CD14-positive monocyte (primary cell): ENCODE measurements at regions not wholly inside any gene's neighbourhood (a gene's known extent, or its start where the extent isn't known, plus 50 kb on each side); places are given as distances from the start of the nearest gene placed in this dataset.

ENCODE experiments used
- DNase-seq, 3 donors: peaks; one replicate each; pipeline ENCODE4 v3.0.0-alpha.2; 2011 to 2022
- H2AFZ ChIP-seq: 2 replicates; pipeline ENCODE4 v1.6.0; 2012; ENCODE audit warnings: mild to moderate bottlenecking, low read depth, low read length, inconsistent platforms; ENCODE audit not compliant: insufficient read depth, poor library complexity, severe bottlenecking
- H3K27ac ChIP-seq, 2 donors: 1 replicate in 1 of 2; 2 replicates in 1 of 2; pipeline ENCODE4 v1.5.1; 2012 to 2013; ENCODE audit warnings: low read length in 2 of 2, control low read depth in 1 of 2, inconsistent platforms in 1 of 2, low read depth in 1 of 2, mild to moderate bottlenecking in 1 of 2
- H3K27me3 ChIP-seq, 2 donors: one replicate each; pipeline versions ENCODE4 v1.6.0 to v1.6.1; 2011 to 2013; ENCODE audit warnings: low read length in 2 of 2; ENCODE audit not compliant: control insufficient read depth in 2 of 2, insufficient read depth in 2 of 2
- H3K36me3 ChIP-seq, 2 donors: replicated peaks in 1 of 2; 1 replicate in 1 of 2; 2 replicates in 1 of 2; pipeline versions ENCODE4 v1.5.1 to v1.6.1; 2012 to 2013; ENCODE audit warnings: low read length in 2 of 2, control low read depth in 1 of 2, inconsistent platforms in 1 of 2, mild to moderate bottlenecking in 1 of 2; ENCODE audit not compliant: insufficient read depth in 2 of 2, control insufficient read depth in 1 of 2
- H3K4me1 ChIP-seq, 2 donors: 1 replicate in 1 of 2; 2 replicates in 1 of 2; pipeline versions ENCODE4 v1.5.1 to v1.6.1; 2012 to 2013; ENCODE audit warnings: low read length in 2 of 2, control low read depth in 1 of 2, inconsistent platforms in 1 of 2, mild to moderate bottlenecking in 1 of 2, moderate library complexity in 1 of 2; ENCODE audit not compliant: insufficient read depth in 2 of 2, control insufficient read depth in 1 of 2
- H3K4me2 ChIP-seq: replicated peaks from 2 replicates; pipeline ENCODE3; 2012; ENCODE audit warnings: low read length, moderate library complexity, mild to moderate bottlenecking; ENCODE audit not compliant: poor library complexity, severe bottlenecking; ENCODE audit errors: extremely low read depth
- H3K4me3 ChIP-seq, 3 experiments: fragments of 200-600 bp in 1 of 3; sonication (generic) in 1 of 3; replicated peaks in 1 of 3; 1 replicate in 2 of 3; 2 replicates in 1 of 3; pipeline ENCODE4 v1.5.1; 2011 to 2013; ENCODE audit warnings: low read length in 3 of 3, mild to moderate bottlenecking in 3 of 3, control low read depth in 2 of 3, low read depth in 2 of 3, inconsistent platforms in 1 of 3, moderate library complexity in 1 of 3
- H3K79me2 ChIP-seq: 2 replicates; pipeline ENCODE4 v1.6.0; 2012; ENCODE audit warnings: mild to moderate bottlenecking, control low read depth, inconsistent platforms, low read length, moderate library complexity; ENCODE audit not compliant: insufficient read depth
- H3K9ac ChIP-seq: 2 replicates; pipeline ENCODE4 v1.6.0; 2017; ENCODE audit warnings: low read length, mild to moderate bottlenecking; ENCODE audit not compliant: insufficient read depth, poor library complexity, severe bottlenecking
- H3K9me3 ChIP-seq, 2 donors: replicated peaks in 1 of 2; 1 replicate in 1 of 2; 2 replicates in 1 of 2; pipeline versions ENCODE4 v1.5.1 to v1.6.1; 2012 to 2013; ENCODE audit warnings: low read length in 2 of 2, control low read depth in 1 of 2; ENCODE audit not compliant: control insufficient read depth in 1 of 2, insufficient read depth in 1 of 2
- H4K20me1 ChIP-seq: 2 replicates; pipeline ENCODE4 v1.6.0; 2012; ENCODE audit warnings: mild to moderate bottlenecking, low read length, control low read depth, moderate library complexity; ENCODE audit not compliant: insufficient read depth
- H3K27ac Mint-ChIP-seq, 7 donors: one replicate each; pipeline ENCODE4 v1.8.0; 2020; ENCODE audit warnings: mild to moderate bottlenecking in 7 of 7, mixed read lengths in 7 of 7, moderate library complexity in 6 of 7, inconsistent platforms in 2 of 7
- H3K27me3 Mint-ChIP-seq, 3 donors: one replicate each; pipeline ENCODE4 v1.8.0; 2021 to 2022; ENCODE audit warnings: low read depth in 3 of 3, mild to moderate bottlenecking in 3 of 3, mixed read lengths in 3 of 3, moderate library complexity in 3 of 3, inconsistent platforms in 1 of 3
- H3K36me3 Mint-ChIP-seq, 2 donors: one replicate each; pipeline ENCODE4 v1.8.0; 2020; ENCODE audit warnings: mixed read lengths in 2 of 2, inconsistent platforms in 1 of 2, mild to moderate bottlenecking in 1 of 2
- H3K4me1 Mint-ChIP-seq: one replicate; pipeline ENCODE4 v1.8.0; 2020; ENCODE audit warnings: mild to moderate bottlenecking, mixed read lengths
- H3K4me3 Mint-ChIP-seq, 2 donors: one replicate each; pipeline ENCODE4 v1.8.0; 2020; ENCODE audit warnings: mild to moderate bottlenecking in 2 of 2, mixed read lengths in 2 of 2, moderate library complexity in 1 of 2
- H3K9me3 Mint-ChIP-seq, 7 donors: one replicate each; pipeline ENCODE4 v1.8.0; 2020 to 2022; ENCODE audit warnings: mixed read lengths in 7 of 7, mild to moderate bottlenecking in 6 of 7, moderate library complexity in 6 of 7, inconsistent platforms in 2 of 7
- WGBS: methylation state at CpG from one replicate; pipeline ENCODE4 v1.1.5; 2013; ENCODE audit warnings: missing lambda C conversion rate; ENCODE audit not compliant: insufficient coverage; 5-methylcytosine and 5-hydroxymethylcytosine counted together
- intact Hi-C, 2 donors: fragments of 100-400 bp; cut with micrococcal nuclease; formaldehyde crosslinking; loops; one replicate each; pipeline versions ENCODE4 v1.15.0 to v1.15.1; 2023
- TF ChIP-seq, protein P1 (sequence below): fragments of 200-600 bp; IDR thresholded peaks from one replicate; pipeline ENCODE4 v1.8.0; 2022; ENCODE audit warnings: antibody characterized with exemption, mild to moderate bottlenecking

DNA sequence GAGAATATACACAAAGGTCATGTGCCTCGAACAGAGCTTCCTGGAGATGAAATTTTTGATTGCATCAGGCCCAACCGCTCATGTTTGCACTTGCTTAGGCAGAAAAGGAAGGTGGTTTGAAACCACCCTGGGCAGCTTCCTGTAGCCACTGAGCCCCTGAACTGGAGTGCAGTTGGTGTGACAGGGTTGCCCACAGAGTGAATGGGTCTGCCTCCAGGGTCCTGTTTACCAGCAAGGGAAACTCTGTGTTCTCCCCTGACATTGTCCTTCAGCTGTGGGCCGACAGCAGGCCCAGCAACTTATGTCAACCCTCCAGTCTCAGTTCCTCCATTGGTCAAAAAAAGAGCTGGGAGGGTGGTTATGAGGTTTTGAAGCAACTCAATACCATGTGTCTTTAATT, 289.6 kb downstream of the KIF4B start:
- Mint-ChIP-seq H3K4me1 (peaks cover 20% of the 10 kb centered on the region), H3K4me3 (no peak overlapping the region), H3K9me3 (peaks cover 0 to 15% (median 3%) of the 10 kb centered on the region in 7 donors), H3K27ac (peak overlapping the region in 2 of 7 donors; percentile 55 to 58), H3K27me3 (peaks cover 0 to 2% (median 0%) of the 10 kb centered on the region in 3 donors), H3K36me3 (no peaks in the 10 kb centered on the region)
- intact Hi-C loops = no loop called here
- Histone ChIP-seq H3K27me3 (no peaks in the 10 kb centered on the region), H4K20me1 (no peaks in the 10 kb centered on the region), H3K4me1 (peaks cover 9 to 10% of the 10 kb centered on the region in 2 donors), H2AFZ (no peak overlapping the region), H3K4me3 (no peak overlapping the region), H3K9ac (no peak overlapping the region), H3K27ac (peak overlapping the region in 1 of 2 donors; percentile 18), H3K36me3 (no peaks in the 10 kb centered on the region), H3K79me2 (no peaks in the 10 kb centered on the region), H3K9me3 (peaks cover 0 to 3% of the 10 kb centered on the region in 2 donors), H3K4me2 (no peak overlapping the region)
- DNase-seq = no peak
- TF ChIP-seq, protein P1, sequence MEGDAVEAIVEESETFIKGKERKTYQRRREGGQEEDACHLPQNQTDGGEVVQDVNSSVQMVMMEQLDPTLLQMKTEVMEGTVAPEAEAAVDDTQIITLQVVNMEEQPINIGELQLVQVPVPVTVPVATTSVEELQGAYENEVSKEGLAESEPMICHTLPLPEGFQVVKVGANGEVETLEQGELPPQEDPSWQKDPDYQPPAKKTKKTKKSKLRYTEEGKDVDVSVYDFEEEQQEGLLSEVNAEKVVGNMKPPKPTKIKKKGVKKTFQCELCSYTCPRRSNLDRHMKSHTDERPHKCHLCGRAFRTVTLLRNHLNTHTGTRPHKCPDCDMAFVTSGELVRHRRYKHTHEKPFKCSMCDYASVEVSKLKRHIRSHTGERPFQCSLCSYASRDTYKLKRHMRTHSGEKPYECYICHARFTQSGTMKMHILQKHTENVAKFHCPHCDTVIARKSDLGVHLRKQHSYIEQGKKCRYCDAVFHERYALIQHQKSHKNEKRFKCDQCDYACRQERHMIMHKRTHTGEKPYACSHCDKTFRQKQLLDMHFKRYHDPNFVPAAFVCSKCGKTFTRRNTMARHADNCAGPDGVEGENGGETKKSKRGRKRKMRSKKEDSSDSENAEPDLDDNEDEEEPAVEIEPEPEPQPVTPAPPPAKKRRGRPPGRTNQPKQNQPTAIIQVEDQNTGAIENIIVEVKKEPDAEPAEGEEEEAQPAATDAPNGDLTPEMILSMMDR = no peak
- WGBS = 24% methylated on average over 2 of the region's 3 CpGs

DNA sequence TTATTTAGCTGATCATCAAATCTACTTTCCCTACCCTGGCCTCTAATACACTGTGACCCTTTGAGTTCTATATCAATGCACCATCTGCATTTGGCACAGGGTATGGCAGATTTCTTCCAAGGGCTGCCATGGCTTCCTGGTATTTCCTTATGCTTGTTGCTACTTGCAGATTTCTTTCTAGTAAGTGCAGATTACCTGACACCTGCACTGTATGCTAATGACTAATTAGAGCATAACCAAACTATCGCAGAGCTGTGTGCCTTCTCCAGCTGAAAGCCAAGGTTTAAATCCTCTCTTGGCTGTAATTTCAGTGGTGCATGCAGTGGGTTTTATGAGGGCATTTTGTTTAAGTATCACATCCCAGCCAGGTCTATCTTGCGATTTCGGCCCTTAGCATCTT, 293.7 kb downstream of the KIF4B start:
- no peak for DNase-seq

More for the DNA sequence above, 293.7 kb downstream of the KIF4B start:
- Mint-ChIP-seq H3K4me1 (peaks cover 20% of the 10 kb centered on the region), H3K27me3 (peaks cover 0 to 2% (median 0%) of the 10 kb centered on the region in 3 donors), H3K36me3 (no peaks in the 10 kb centered on the region), H3K27ac (no peak overlapping the region), H3K9me3 (peaks cover 0 to 13% (median 0%) of the 10 kb centered on the region in 7 donors), H3K4me3 (no peak overlapping the region)
- no CpG with 5 or more reads among the region's 3 CpGs for WGBS
- H4K20me1 ChIP-seq = no peaks in the 10 kb centered on the region
- H3K79me2 ChIP-seq = no peaks in the 10 kb centered on the region
- H3K4me3 ChIP-seq = no peak overlapping the region
- no peak overlapping the region for H3K27ac ChIP-seq
- H3K4me2 ChIP-seq = no peak overlapping the region
- no peak overlapping the region for H3K9ac ChIP-seq
- H2AFZ ChIP-seq = no peak overlapping the region
- no peaks in the 10 kb centered on the region for H3K36me3 ChIP-seq
- H3K4me1 ChIP-seq = peaks cover 9 to 10% of the 10 kb centered on the region in 2 donors
- H3K9me3 ChIP-seq = peaks cover 0 to 3% of the 10 kb centered on the region in 2 donors
- H3K27me3 ChIP-seq = no peaks in the 10 kb centered on the region
- intact Hi-C loops = no loop called here
- TF ChIP-seq, protein P1 = no peak
